ENCODE measurements at regions not wholly inside any gene's neighbourhood (a gene's known extent, or its start where the extent isn't known, plus 50 kb on each side); places are given as distances from the start of the nearest gene placed in this dataset.

DNA sequence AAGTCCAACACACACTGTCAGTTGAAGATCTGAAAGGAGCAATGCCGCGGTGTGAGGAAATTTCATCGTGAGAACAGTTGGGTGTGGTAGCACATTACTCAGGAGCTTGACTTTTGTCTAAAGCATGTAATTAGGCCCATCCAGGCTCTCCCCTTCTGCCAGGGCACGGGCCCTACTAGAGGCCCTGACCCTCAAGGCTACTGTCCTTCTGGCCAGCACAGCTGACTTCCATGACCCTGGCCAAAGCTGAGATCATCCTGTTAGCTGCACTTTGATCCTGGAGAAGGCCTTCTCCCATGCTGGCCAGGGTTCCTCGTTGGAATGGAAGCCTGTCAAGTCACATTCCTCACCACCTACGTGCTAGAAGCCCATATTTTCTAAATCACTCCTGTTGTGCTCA, 77.8 kb upstream of the SLC1A3 start:
- TF ChIP-seq POLR2A (IDR thresholded peaks at IDR 0.05; ENCODE audit: low read depth, low read length) (no peak), POLR2AphosphoS5 (IDR thresholded peaks at IDR 0.05; ENCODE audit: low read depth, low read length) (no peak)

Measured in GM12892 (cell line).